DMS114 treated with DMSO at 0.1 percent for 48 hours (cell line): ENCODE measurements at regions not wholly inside any gene's neighbourhood (a gene's known extent, or its start where the extent isn't known, plus 50 kb on each side); places are given as distances from the start of the nearest gene placed in this dataset.

Source experiments
- DNase-seq: peaks from one replicate; lab custom pipeline; 2025; ENCODE audit not compliant: unreplicated experiment; lab: John Stamatoyannopoulos, UW

GRCh38 chr12:58521152-58521551, 399.2 kb downstream of the LRIG3 start:
- DNase-seq, result no peak

- DNase-seq, result no peak
Measured at GRCh38 chr12:58521796-58522195, 398.5 kb downstream of the LRIG3 start.

GRCh38 chr12:58523360-58523759, 396.9 kb downstream of the LRIG3 start:
- DNase-seq, result no peak

GRCh38 chr12:58528271-58528670, 392.0 kb downstream of the LRIG3 start:
- DNase-seq, result no peak

GRCh38 chr12:58529114-58529665, 391.1 kb downstream of the LRIG3 start:
- no peak for DNase-seq

GRCh38 chr12:58529897-58530741, 390.2 kb downstream of the LRIG3 start:
- no peak for DNase-seq

- DNase-seq, result no peak
Measured at GRCh38 chr12:58530742-58531062, 389.6 kb downstream of the LRIG3 start.

- DNase-seq, result no peak
Measured at GRCh38 chr12:58532855-58533608, 387.3 kb downstream of the LRIG3 start.

- DNase-seq, result no peak
Measured at GRCh38 chr12:58533652-58534051, 386.7 kb downstream of the LRIG3 start.

GRCh38 chr12:58537278-58537677, 383.0 kb downstream of the LRIG3 start:
- no peak for DNase-seq

- DNase-seq, result no peak
Measured at GRCh38 chr12:58539295-58539694, 381.0 kb downstream of the LRIG3 start.

- peak; percentile 36 for DNase-seq
Measured at GRCh38 chr12:58540480-58541299, 379.6 kb downstream of the LRIG3 start.

GRCh38 chr12:58541300-58541690, 379.0 kb downstream of the LRIG3 start:
- no peak for DNase-seq

GRCh38 chr12:58544281-58544680, 376.0 kb downstream of the LRIG3 start:
- no peak for DNase-seq

- DNase-seq, result no peak
Measured at GRCh38 chr12:58547217-58547616, 373.1 kb downstream of the LRIG3 start.

- no peak for DNase-seq
Measured at GRCh38 chr12:58548801-58549200, 371.5 kb downstream of the LRIG3 start.

GRCh38 chr12:58554522-58555157, 365.7 kb downstream of the LRIG3 start:
- no peak for DNase-seq

- DNase-seq, result no peak
Measured at GRCh38 chr12:58557171-58557570, 363.1 kb downstream of the LRIG3 start.

GRCh38 chr12:58557661-58558060, 362.6 kb downstream of the LRIG3 start:
- no peak for DNase-seq

GRCh38 chr12:58563621-58564020, 356.7 kb downstream of the LRIG3 start:
- DNase-seq, result no peak

- DNase-seq, result no peak
Measured at GRCh38 chr12:58564721-58565120, 355.6 kb downstream of the LRIG3 start.
